Nucleus accumbens (tissue), 56 donors: ENCODE measurements at regions not wholly inside any gene's neighbourhood (a gene's known extent, or its start where the extent isn't known, plus 50 kb on each side); places are given as distances from the start of the nearest gene placed in this dataset.

Experiments used
- DNase-seq, 56 donors: peaks; one replicate each; lab custom pipeline; 2025; lab: John Stamatoyannopoulos, UW

GRCh38 chr11:92416971-92417725 is 192.5 kb downstream of the FAT3 start:
- no peak for DNase-seq

- no peak for DNase-seq
Measured at GRCh38 chr11:92423115-92424034, 198.8 kb downstream of the FAT3 start.

GRCh38 chr11:92424281-92424680 is 199.7 kb downstream of the FAT3 start:
- DNase-seq: no peak

- no peak for DNase-seq
Measured at GRCh38 chr11:92425127-92425526, 200.5 kb downstream of the FAT3 start.

- no peak for DNase-seq
Measured at GRCh38 chr11:92432515-92432914, 207.9 kb downstream of the FAT3 start.

GRCh38 chr11:92436034-92436920 is 211.7 kb downstream of the FAT3 start:
- no peak for DNase-seq

GRCh38 chr11:92439133-92439532 is 214.5 kb downstream of the FAT3 start:
- no peak for DNase-seq

GRCh38 chr11:92440701-92441442 is 216.3 kb downstream of the FAT3 start:
- no peak for DNase-seq

GRCh38 chr11:92441443-92441726 is 216.8 kb downstream of the FAT3 start:
- DNase-seq: no peak

GRCh38 chr11:92443199-92443598 is 218.6 kb downstream of the FAT3 start:
- DNase-seq: no peak

GRCh38 chr11:92447586-92447985 is 223.0 kb downstream of the FAT3 start:
- DNase-seq: no peak

- no peak for DNase-seq
Measured at GRCh38 chr11:92449222-92449621, 224.6 kb downstream of the FAT3 start.

GRCh38 chr11:92449780-92450179 is 225.2 kb downstream of the FAT3 start:
- no peak for DNase-seq

GRCh38 chr11:92451063-92451462 is 226.4 kb downstream of the FAT3 start:
- no peak for DNase-seq

GRCh38 chr11:92453055-92453454 is 228.4 kb downstream of the FAT3 start:
- DNase-seq: peak in 1 of 56 donors; percentile 21

GRCh38 chr11:92455210-92455790 is 230.7 kb downstream of the FAT3 start:
- no peak for DNase-seq

- no peak for DNase-seq
Measured at GRCh38 chr11:92457250-92457649, 232.6 kb downstream of the FAT3 start.

- DNase-seq: no peak
Measured at GRCh38 chr11:92458486-92458885, 233.9 kb downstream of the FAT3 start.

GRCh38 chr11:92460213-92460612 is 235.6 kb downstream of the FAT3 start:
- no peak for DNase-seq

GRCh38 chr11:92461447-92461846 is 236.8 kb downstream of the FAT3 start:
- no peak for DNase-seq
